ENCODE measurements at regions not wholly inside any gene's neighbourhood (a gene's known extent, or its start where the extent isn't known, plus 50 kb on each side); places are given as distances from the start of the nearest gene placed in this dataset.

- peaks cover 32 to 49% of the 10 kb centered on the region in 2 donors for H3K9me3 ChIP-seq (replicated peaks in 1 of 2; ENCODE audit: control insufficient read depth in 1 of 2, insufficient read depth in 1 of 2, low read length in 2 of 2)
- 97% methylated on average over 3 of the region's 5 CpGs for WGBS (ENCODE audit: insufficient coverage)
- no peak overlapping the region for H3K9ac ChIP-seq (ENCODE audit: insufficient read depth, low read length, poor library complexity, severe bottlenecking)
- H2AFZ ChIP-seq (ENCODE audit: insufficient read depth, low read depth, low read length, poor library complexity, severe bottlenecking), result no peak overlapping the region
- Mint-ChIP-seq H3K9me3 (peaks cover 12 to 51% (median 23%) of the 10 kb centered on the region in 7 donors), H3K27ac (no peak overlapping the region), H3K36me3 (no peaks in the 10 kb centered on the region), H3K27me3 (ENCODE audit: low read depth in 3 of 3) (peaks cover 0 to 3% (median 0%) of the 10 kb centered on the region in 3 donors), H3K4me3 (no peak overlapping the region), H3K4me1 (peaks cover 6% of the 10 kb centered on the region)
- H3K79me2 ChIP-seq (ENCODE audit: insufficient read depth, low read length), result no peaks in the 10 kb centered on the region
- H3K27ac ChIP-seq (ENCODE audit: low read depth in 1 of 2, low read length in 2 of 2), result no peak overlapping the region
- H3K4me2 ChIP-seq (replicated peaks; ENCODE audit: extremely low read depth, low read length, poor library complexity, severe bottlenecking), result no peak overlapping the region
- H3K4me1 ChIP-seq (ENCODE audit: control insufficient read depth in 1 of 2, insufficient read depth in 2 of 2, low read length in 2 of 2), result no peaks in the 10 kb centered on the region
- no peaks in the 10 kb centered on the region for H3K36me3 ChIP-seq (replicated peaks in 1 of 2; ENCODE audit: control insufficient read depth in 1 of 2, insufficient read depth in 2 of 2, low read length in 2 of 2)
- H3K27me3 ChIP-seq (ENCODE audit: control insufficient read depth in 2 of 2, insufficient read depth in 2 of 2, low read length in 2 of 2), result no peaks in the 10 kb centered on the region
- TF ChIP-seq, protein P1, sequence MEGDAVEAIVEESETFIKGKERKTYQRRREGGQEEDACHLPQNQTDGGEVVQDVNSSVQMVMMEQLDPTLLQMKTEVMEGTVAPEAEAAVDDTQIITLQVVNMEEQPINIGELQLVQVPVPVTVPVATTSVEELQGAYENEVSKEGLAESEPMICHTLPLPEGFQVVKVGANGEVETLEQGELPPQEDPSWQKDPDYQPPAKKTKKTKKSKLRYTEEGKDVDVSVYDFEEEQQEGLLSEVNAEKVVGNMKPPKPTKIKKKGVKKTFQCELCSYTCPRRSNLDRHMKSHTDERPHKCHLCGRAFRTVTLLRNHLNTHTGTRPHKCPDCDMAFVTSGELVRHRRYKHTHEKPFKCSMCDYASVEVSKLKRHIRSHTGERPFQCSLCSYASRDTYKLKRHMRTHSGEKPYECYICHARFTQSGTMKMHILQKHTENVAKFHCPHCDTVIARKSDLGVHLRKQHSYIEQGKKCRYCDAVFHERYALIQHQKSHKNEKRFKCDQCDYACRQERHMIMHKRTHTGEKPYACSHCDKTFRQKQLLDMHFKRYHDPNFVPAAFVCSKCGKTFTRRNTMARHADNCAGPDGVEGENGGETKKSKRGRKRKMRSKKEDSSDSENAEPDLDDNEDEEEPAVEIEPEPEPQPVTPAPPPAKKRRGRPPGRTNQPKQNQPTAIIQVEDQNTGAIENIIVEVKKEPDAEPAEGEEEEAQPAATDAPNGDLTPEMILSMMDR (IDR thresholded peaks at IDR 0.05), result no peak
- intact Hi-C loops (cut with micrococcal nuclease), result no loop called here
- H4K20me1 ChIP-seq (ENCODE audit: insufficient read depth, low read length), result no peaks in the 10 kb centered on the region
- DNase-seq, result no peak
- no peak overlapping the region for H3K4me3 ChIP-seq (replicated peaks in 1 of 3; ENCODE audit: low read depth in 2 of 3, low read length in 3 of 3)
These were observed 171.9 kb upstream of the SALL3 start for GRCh38 chr18:78807668-78808067.

DNA sequence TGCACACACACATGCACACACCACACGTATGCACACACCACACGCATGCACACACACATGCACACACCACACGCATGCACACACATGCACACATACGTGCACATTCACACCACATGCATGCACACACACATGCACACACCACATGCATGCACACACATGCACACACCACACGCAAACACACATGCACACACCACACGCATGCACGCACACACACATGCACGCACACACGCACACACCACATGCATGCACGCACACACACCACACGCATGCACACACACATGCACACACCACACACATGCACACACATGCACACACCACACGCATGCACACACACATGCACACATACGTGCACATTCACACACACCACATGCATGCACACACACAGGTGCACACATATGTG, 169.8 kb upstream of the SALL3 start:
- WGBS (ENCODE audit: insufficient coverage), result 92% methylated on average over 13 of the region's 13 CpGs
- Histone ChIP-seq H3K36me3 (replicated peaks in 1 of 2; ENCODE audit: control insufficient read depth in 1 of 2, insufficient read depth in 2 of 2, low read length in 2 of 2) (no peaks in the 10 kb centered on the region), H4K20me1 (ENCODE audit: insufficient read depth, low read length) (no peaks in the 10 kb centered on the region), H3K27ac (ENCODE audit: low read depth in 1 of 2, low read length in 2 of 2) (no peak overlapping the region), H3K4me1 (ENCODE audit: control insufficient read depth in 1 of 2, insufficient read depth in 2 of 2, low read length in 2 of 2) (no peaks in the 10 kb centered on the region), H3K9me3 (replicated peaks in 1 of 2; ENCODE audit: control insufficient read depth in 1 of 2, insufficient read depth in 1 of 2, low read length in 2 of 2) (peaks cover 28 to 33% of the 10 kb centered on the region in 2 donors), H3K9ac (ENCODE audit: insufficient read depth, low read length, poor library complexity, severe bottlenecking) (no peak overlapping the region), H3K79me2 (ENCODE audit: insufficient read depth, low read length) (no peaks in the 10 kb centered on the region), H2AFZ (ENCODE audit: insufficient read depth, low read depth, low read length, poor library complexity, severe bottlenecking) (no peak overlapping the region), H3K4me2 (replicated peaks; ENCODE audit: extremely low read depth, low read length, poor library complexity, severe bottlenecking) (no peak overlapping the region), H3K27me3 (ENCODE audit: control insufficient read depth in 2 of 2, insufficient read depth in 2 of 2, low read length in 2 of 2) (peaks cover 0 to 16% of the 10 kb centered on the region in 2 donors), H3K4me3 (replicated peaks in 1 of 3; ENCODE audit: low read depth in 2 of 3, low read length in 3 of 3) (no peak overlapping the region)
- H3K27me3 Mint-ChIP-seq (ENCODE audit: low read depth in 3 of 3), result peaks cover 7 to 11% (median 10%) of the 10 kb centered on the region in 3 donors
- no peak overlapping the region for H3K27ac Mint-ChIP-seq
- no peak for DNase-seq
- peaks cover 6% of the 10 kb centered on the region for H3K4me1 Mint-ChIP-seq
- intact Hi-C loops (cut with micrococcal nuclease), result no loop called here
- peaks cover 3 to 35% (median 16%) of the 10 kb centered on the region in 7 donors for H3K9me3 Mint-ChIP-seq
- no peaks in the 10 kb centered on the region for H3K36me3 Mint-ChIP-seq
- no peak overlapping the region for H3K4me3 Mint-ChIP-seq
- TF ChIP-seq, protein P1 (IDR thresholded peaks at IDR 0.05), result no peak
